Type B pancreatic cell (in vitro differentiated cells): ENCODE measurements at regions not wholly inside any gene's neighbourhood (a gene's known extent, or its start where the extent isn't known, plus 50 kb on each side); places are given as distances from the start of the nearest gene placed in this dataset.
"Not testable (repeated sequence)": the region's sequence is repeated elsewhere in the genome, so short reads cannot be mapped to it uniquely, and the experiment has no call there.

Experiments
- DNase-seq: peaks from one replicate; pipeline ENCODE4 v3.0.0; 2021; ENCODE audit warnings: mixed read lengths; ENCODE audit not compliant: unreplicated experiment; ENCODE audit errors: extremely low spot score
- H3K27ac Mint-ChIP-seq: 2 replicates; pipeline ENCODE4 v1.8.0; 2021; ENCODE audit warnings: mild to moderate bottlenecking, mixed read lengths
- H3K27me3 Mint-ChIP-seq: 2 replicates; pipeline ENCODE4 v1.8.0; 2021; ENCODE audit warnings: mixed read lengths
- H3K36me3 Mint-ChIP-seq: 2 replicates; pipeline ENCODE4 v1.8.0; 2021; ENCODE audit warnings: mixed read lengths
- H3K4me1 Mint-ChIP-seq: one replicate; pipeline ENCODE4 v1.8.0; 2021; ENCODE audit warnings: mixed read lengths; ENCODE audit not compliant: unreplicated experiment
- H3K4me3 Mint-ChIP-seq: 2 replicates; pipeline ENCODE4 v1.8.0; 2021; ENCODE audit warnings: mild to moderate bottlenecking, mixed read lengths
- H3K9me3 Mint-ChIP-seq: 2 replicates; pipeline ENCODE4 v1.8.0; 2021; ENCODE audit warnings: mixed read lengths
- CTCF ChIP-seq: fragments of 200-600 bp; sonication (generic); conservative IDR thresholded peaks from 2 replicates; pipeline ENCODE4 v1.5.0; 2021; ENCODE audit warnings: antibody characterized with exemption, mild to moderate bottlenecking

GRCh38 chr18:78826631-78827030, 153.0 kb upstream of the SALL3 start:
- Mint-ChIP-seq H3K27me3 (peaks cover 32% of the 10 kb centered on the region), H3K27ac (no peak overlapping the region), H3K36me3 (no peaks in the 10 kb centered on the region), H3K4me3 (no peak overlapping the region), H3K4me1 (no peaks in the 10 kb centered on the region), H3K9me3 (no peaks in the 10 kb centered on the region)
- DNase-seq: peak; percentile 39
- no peak for TF ChIP-seq CTCF

GRCh38 chr18:78827141-78827540, 152.5 kb upstream of the SALL3 start:
- Mint-ChIP-seq H3K36me3 (no peaks in the 10 kb centered on the region), H3K4me1 (no peaks in the 10 kb centered on the region), H3K27ac (no peak overlapping the region), H3K9me3 (no peaks in the 10 kb centered on the region), H3K4me3 (no peak overlapping the region), H3K27me3 (peaks cover 29% of the 10 kb centered on the region)
- peak; percentile 20 for DNase-seq
- TF ChIP-seq CTCF: no peak

DNA sequence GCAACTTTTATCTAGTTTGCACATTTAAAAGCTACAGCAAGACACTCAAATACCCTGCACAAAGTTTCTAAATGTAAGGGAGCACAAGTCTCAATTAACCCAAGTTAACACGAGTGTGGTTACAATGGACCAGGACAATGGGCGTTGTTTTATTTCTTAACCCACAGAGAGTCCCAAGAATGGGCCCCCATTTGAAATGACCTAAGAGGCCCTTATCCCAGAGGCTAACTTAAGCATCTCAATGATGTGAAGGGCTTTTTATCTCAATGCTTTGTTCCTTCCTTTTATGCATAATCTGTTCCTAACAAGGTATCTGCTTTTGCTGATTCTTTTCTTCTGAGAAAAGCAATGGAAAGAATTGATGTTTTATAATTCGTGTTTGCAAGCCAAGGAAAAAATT, 151.5 kb upstream of the SALL3 start:
- no peaks in the 10 kb centered on the region for H3K36me3 Mint-ChIP-seq
- H3K9me3 Mint-ChIP-seq: no peaks in the 10 kb centered on the region
- peaks cover 28% of the 10 kb centered on the region for H3K27me3 Mint-ChIP-seq
- no peak overlapping the region for H3K4me3 Mint-ChIP-seq
- no peak overlapping the region for H3K27ac Mint-ChIP-seq
- TF ChIP-seq CTCF: no peak
- no peak for DNase-seq
- H3K4me1 Mint-ChIP-seq: no peaks in the 10 kb centered on the region

DNA sequence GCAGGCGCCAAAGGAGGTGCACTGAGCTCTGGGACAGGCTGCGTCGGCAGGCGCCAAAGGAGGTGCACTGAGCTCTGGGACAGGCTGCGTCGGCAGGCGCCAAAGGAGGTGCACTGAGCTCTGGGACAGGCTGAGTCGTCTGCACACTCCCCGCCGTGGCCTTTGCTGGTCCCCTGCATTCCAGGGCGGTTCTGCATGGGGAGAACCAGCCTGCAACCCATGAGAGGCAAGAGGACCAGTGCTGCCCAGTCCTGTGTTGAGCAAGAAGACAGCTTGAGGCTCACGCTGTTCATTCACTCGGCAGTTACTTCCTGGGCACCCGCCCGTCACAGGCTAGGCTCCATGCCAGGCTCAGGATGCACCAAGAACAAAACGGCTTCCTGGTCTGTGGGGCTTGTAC, 150.6 kb upstream of the SALL3 start:
- H3K4me3 Mint-ChIP-seq, DNase-seq, H3K36me3 Mint-ChIP-seq, H3K4me1 Mint-ChIP-seq, H3K27ac Mint-ChIP-seq, H3K9me3 Mint-ChIP-seq: not testable (repeated sequence)
- peaks cover 24% of the 10 kb centered on the region for H3K27me3 Mint-ChIP-seq

GRCh38 chr18:78830161-78830560, 149.5 kb upstream of the SALL3 start:
- no peaks in the 10 kb centered on the region for H3K4me1 Mint-ChIP-seq
- H3K9me3 Mint-ChIP-seq: no peaks in the 10 kb centered on the region
- no peak overlapping the region for H3K4me3 Mint-ChIP-seq
- H3K36me3 Mint-ChIP-seq: no peaks in the 10 kb centered on the region
- no peak for TF ChIP-seq CTCF
- H3K27me3 Mint-ChIP-seq: peaks cover 23% of the 10 kb centered on the region
- H3K27ac Mint-ChIP-seq: no peak overlapping the region
- no peak for DNase-seq

DNA sequence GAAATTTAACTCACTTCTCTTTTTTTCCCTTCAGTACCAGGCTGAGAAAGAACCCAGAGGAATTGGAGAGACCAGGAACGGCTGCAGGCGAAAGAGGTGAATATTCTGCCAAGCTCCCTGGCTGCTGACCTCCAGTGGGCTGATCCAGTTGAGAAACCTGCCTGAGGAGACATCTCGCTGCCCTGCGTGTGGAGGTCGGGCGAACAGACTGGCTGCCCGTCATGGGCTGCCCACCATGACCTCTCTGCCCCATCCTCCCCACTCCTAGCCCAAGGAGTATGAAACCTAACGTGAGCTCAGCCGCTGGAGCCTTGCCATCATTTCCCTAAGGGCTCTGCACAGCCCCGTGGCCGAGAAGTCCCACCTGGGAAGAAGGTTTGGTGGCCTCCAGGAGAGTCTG, 148.8 kb upstream of the SALL3 start:
- no peak for TF ChIP-seq CTCF
- Mint-ChIP-seq H3K36me3 (no peaks in the 10 kb centered on the region), H3K27ac (no peak overlapping the region), H3K4me1 (no peaks in the 10 kb centered on the region), H3K4me3 (no peak overlapping the region), H3K27me3 (peaks cover 17% of the 10 kb centered on the region), H3K9me3 (no peaks in the 10 kb centered on the region)
- no peak for DNase-seq
